Astrocyte of the spinal cord (primary cell): ENCODE measurements at regions not wholly inside any gene's neighbourhood (a gene's known extent, or its start where the extent isn't known, plus 50 kb on each side); places are given as distances from the start of the nearest gene placed in this dataset.

ENCODE experiments used
- DNase-seq: peaks from one replicate; pipeline ENCODE4 v3.0.0; 2011; ENCODE audit warnings: low read depth, low spot score
- H3K4me3 ChIP-seq: 2 replicates; pipeline ENCODE4 v1.5.1; 2011; ENCODE audit warnings: low read depth, mild to moderate bottlenecking, low read length, moderate library complexity
- CTCF ChIP-seq: IDR thresholded peaks from 2 replicates; pipeline ENCODE4 v1.5.1; 2012; ENCODE audit warnings: low read depth, mild to moderate bottlenecking, low read length, inconsistent platforms
- in situ Hi-C: cut with HindIII; loops from 2 replicates; pipeline ENCODE4 v1.10.0; 2017; ENCODE audit warnings: low sequenced_read_pairs

GRCh38 chr6:88529726-88530125 lies 363.6 kb upstream of the CNR1 start:
- in situ Hi-C loops: no loop called here
- no peak for TF ChIP-seq CTCF
- H3K4me3 ChIP-seq: no peak overlapping the region
- DNase-seq: no peak

GRCh38 chr6:88520445-88520844 lies 354.3 kb upstream of the CNR1 start:
- no peak for TF ChIP-seq CTCF
- no peak for DNase-seq
- H3K4me3 ChIP-seq: no peak overlapping the region
- in situ Hi-C loops: no loop called here

DNA sequence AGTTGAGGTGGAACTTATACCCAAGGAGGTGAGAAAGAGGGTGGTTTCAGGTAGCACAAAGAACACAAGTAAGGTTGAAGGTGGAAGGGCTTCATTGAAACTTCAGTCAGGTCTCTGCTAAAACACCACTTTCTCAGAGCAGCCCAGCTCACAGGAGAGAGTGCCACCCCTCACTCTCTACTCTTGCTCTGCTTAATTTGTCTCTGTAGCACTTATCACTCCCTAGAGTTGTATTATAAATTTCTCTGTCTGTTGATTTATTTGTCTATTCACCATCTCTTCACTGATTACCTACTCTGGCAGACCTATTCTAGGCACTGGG lies 353.8 kb upstream of the CNR1 start:
- H3K4me3 ChIP-seq: no peak overlapping the region
- no peak for DNase-seq
- no peak for TF ChIP-seq CTCF
- in situ Hi-C loops: no loop called here

- no peak overlapping the region for H3K4me3 ChIP-seq
- no peak for DNase-seq
- in situ Hi-C loops: no loop called here
- no peak for TF ChIP-seq CTCF
Measured at GRCh38 chr6:88519301-88520016, 353.3 kb upstream of the CNR1 start.

GRCh38 chr6:88517737-88518136 lies 351.6 kb upstream of the CNR1 start:
- no peak overlapping the region for H3K4me3 ChIP-seq
- in situ Hi-C loops: no loop called here
- DNase-seq: no peak
- TF ChIP-seq CTCF: no peak

DNA sequence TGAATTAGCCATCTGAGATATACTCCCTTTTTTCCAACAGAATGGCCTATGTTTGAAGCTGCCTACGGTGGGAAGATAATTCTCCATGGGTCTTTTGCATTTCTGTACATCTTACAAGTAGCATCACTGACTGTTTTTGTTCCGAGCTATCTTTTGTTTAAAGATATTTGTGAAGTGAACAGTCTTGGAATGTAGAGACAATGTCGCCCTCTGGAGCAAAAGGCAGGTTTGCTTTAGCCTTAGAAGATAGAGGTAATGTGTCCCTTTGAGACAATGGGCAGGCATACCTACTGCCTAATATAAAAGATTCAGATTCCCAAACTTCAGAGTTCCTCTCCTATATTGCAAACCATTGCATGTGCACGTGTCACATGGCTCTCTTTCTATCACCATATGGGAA lies 347.8 kb upstream of the CNR1 start:
- in situ Hi-C loops: no loop called here
- no peak for TF ChIP-seq CTCF
- no peak for DNase-seq
- H3K4me3 ChIP-seq: no peak overlapping the region

DNA sequence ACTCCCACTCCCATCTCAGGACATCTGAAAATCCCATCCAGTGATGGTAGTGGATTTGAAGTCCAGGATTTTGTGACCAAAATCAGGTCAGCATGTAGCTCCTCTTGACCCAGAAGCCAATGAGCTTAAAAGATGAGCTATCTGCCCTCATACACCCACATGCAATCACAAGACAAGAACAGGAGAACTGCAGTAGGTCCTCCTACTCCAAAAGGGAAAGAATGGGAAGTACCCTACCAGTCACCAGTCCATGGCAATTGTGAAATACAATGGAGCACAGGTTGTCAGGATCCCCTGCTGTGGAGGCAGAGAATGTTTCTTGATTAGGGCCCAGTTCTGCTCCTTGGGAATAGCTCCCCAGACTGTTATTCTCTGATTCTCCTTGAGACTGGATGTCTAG lies 347.3 kb upstream of the CNR1 start:
- in situ Hi-C loops: no loop called here
- TF ChIP-seq CTCF: no peak
- no peak overlapping the region for H3K4me3 ChIP-seq
- no peak for DNase-seq
